Renal pelvis (tissue), 1 donor: ENCODE measurements at regions not wholly inside any gene's neighbourhood (a gene's known extent, or its start where the extent isn't known, plus 50 kb on each side); places are given as distances from the start of the nearest gene placed in this dataset.

ENCODE experiments used
- DNase-seq: peaks from one replicate; pipeline ENCODE4 v3.0.0-alpha.2; 2013

DNA sequence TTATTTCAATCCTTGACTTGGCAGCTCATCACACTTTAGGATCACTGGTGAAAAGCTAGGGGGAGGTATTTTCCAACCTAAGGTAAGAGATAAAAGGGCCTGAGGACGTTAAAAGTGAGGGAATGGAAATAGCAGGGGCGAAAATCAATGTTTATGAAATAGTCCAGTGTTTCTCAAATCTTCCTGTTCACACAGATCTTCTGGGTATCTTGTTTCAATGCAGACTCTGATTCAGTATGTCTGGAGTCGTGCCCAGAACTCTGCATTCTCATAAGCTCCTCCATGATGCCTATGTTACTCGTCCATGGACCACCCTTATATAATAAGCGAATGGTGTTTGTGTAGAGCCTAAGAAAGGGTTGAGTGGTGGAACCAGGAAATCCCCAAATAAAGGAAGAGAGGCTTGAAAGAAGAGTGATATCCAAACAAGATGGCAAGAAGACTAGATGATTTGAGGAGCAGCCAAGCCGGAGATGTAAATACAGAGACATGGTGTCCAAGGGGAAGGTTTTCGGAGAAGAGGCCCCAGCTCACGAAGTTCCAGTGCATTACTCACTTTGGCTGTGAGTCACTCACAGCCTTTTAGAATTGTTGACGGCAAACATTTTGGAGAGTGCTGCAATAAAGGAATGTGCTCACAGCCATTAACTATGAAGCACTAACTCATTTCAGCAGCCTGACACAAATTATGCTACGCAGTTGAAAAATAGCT is 215.6 kb upstream of the PPARGC1A start:
- no peak for DNase-seq

DNA sequence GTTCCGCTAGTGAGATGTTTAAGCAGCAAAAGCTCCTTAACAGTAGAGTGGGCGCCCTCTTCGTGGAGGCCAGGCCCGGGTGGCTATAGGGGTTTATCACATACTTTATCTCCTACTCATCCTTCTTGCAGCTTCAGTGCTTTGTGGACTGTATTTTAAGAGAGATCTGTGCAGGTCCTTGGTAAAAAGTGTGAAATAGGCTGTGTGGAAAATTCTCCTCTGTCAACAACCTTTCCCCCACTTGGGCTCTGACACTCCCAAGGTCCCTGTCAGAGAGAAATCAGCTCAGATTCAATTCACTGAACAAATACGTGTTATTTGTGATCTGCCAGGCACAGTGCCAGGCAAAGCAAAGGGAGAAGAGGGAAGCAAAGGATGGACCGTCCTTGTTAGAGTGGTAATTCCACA is 214.3 kb upstream of the PPARGC1A start:
- DNase-seq, result no peak

DNA sequence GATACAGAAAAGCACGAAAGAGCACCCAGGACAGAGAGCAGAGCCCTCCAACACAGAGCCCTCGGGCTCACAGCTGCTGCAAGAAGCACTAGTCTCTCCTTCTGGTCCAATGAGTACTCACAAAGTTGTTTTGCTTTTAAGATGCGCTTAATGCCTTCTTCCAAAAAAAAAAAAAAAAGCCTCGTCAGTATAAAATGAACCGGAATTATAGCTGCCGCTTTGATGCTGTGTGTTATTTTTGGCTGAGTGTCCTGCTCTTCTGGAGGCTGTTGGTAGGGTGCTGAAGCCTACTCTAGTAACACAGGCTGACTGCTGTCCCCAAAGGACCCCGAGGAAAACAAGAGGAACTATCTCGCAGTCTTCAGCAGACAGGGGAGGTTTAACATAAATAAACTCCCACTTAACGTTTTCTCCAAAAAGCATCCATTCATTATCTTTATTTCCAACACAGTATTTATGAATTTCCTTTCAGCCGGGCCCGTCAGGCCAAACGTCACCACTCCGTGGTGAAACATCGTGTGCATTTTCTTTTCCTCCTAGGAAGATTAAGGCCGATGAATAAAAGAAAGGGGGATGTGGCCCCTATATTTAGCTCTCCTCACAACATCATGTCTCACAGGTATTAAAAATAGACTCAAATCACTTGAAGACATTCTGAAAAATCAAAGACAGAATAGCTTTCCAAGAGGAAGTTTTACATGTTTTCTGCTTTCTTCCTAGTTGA is 213.7 kb upstream of the PPARGC1A start:
- peak; percentile 75 for DNase-seq

DNA sequence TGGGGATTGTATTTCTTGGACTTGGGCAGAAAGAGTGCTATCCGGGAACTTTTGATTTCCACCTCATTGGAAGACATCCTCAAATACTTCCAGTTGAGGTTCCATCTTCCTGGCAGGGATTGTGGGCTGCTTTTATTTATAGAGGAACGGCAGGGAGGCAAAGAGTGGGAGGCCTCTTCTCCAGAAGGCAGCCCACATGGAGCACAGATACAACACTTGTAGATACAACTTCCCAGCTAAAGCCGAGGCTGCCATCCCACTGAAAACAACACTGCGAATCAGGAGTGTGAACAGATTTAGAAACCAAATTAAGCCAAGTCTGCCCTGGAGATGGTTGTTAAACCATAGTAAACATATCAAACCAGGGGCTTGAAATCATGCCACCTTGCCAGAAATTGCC is 212.8 kb upstream of the PPARGC1A start:
- no peak for DNase-seq

DNA sequence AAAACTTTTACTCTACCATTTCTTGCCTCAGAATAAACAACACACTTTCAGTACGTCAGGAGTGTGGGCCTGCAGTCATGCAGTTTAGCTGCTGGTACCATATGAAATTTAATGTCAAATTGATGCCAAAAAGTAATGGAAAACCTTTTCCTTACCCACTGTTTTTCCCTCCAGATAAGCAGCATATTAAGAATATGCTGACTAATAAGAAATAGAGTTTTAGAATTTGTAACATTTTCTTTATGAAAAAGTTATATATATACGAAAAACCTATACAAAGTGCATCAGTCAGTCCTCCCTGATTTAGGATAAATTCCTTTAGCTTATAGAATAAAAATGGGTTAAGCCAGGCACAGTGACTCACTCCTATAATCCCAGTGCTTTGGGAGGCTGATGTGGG is 206.8 kb upstream of the PPARGC1A start:
- no peak for DNase-seq

DNA sequence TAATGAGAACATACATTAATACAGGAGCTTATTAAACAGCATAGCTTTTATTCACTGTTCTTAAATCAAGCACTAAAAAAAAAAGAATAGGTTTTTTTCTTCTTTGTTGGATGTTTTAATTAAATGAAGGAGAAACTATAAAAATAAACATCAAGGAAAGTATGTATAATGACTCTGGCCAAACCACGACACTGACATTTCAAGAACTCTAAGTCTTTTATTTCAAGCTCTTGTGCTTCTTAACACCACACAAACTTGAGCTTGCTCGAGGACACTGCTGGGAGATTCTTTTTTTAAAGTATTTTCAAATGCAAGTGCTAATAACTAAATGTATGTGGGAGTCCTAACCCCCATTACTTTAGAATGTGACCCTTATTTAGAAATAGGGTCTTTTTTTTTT is 204.9 kb upstream of the PPARGC1A start:
- no peak for DNase-seq

DNA sequence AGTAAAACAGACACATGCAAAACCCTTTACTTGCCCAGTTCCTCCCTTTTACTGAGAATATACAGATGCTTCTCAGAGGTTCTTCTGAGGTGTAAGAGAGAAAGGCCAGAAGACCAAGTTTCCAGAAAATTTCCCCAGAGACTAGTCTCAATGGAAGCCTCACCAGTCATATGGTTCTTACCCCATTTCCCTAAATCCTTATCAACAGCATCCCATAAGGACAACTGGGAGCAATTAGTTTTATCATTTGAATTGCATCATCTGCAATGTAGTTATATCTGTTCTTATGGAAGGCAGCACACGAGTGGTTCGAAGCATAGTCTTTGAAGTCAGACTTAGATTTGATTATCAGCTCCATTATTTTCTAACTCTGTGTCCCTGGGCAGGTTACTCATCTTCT is 203.6 kb upstream of the PPARGC1A start:
- no peak for DNase-seq

DNA sequence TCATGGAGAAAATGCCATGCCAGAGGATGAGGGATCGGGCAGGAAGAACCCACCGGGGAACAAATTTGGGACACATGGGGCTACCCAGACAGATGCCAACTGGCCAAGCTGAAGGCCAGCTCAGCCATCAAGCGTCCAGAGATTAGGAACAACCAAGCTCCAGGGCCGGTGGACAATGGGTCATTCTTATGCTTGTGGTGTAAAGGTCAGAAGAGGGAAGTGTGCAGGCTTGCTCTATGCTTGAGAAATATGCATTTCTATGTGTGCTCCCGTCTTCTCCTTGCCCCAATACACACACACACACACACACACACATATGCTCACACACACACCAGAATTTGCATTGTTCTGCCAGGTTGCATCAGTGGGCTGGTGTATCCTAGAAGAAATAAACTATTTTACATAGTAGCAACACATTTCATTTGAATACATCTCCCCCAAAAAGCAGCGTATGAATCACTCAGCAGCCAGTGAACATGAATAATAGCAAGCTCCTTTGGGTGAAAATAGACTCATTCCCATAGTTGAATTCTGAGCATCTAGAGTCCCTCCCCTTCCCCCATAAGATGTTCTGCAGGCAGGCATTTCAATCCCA is 201.9 kb upstream of the PPARGC1A start:
- no peak for DNase-seq

DNA sequence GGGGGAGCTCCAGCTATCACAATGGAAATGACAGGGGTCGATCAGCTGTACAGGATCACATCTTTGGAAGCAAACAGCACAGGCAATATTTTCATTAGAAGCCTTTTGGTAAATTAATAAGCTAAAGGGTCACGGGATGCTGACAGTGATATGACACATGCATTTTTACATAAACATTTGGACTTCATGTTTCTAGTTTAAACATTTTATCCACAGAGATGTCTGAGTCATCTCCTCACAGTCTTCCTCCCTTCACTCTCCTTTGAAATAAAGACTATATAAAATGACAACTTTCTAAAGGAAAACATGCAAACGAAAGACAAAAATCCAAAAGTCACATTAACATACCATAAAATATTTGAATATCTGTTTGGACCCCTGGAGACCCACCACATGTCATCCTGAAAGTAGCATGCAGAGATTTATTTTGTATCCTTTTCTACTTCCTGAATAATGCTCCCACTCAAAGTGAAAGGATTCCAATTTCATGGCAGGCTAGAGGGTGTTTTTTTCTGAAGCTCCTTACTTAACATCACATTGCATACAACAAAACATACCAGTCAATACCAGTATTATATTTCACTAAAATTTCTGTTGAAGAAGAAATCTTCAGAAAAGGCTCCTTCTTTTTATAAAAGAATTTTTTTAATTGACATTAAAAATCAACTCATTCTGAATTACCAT is 200.1 kb upstream of the PPARGC1A start:
- no peak for DNase-seq

DNA sequence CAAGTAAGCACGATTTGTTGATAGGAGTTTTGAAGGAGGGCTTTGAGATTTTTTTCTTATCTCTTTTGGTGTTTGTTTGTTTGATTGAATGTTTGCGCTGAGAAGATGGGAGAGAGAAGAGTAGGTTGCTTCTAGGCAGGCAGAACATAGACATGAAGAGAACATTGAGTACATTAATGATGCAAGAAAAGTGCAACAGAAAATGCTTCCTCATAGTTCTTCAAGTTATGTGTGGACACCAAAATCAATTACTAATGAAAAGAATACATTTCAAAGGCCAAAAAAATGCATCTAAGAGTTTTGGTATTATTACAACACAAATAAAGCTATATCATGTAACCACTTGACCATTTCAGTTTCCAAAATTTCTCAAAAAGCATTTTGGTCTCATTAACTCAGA is 191.0 kb upstream of the PPARGC1A start:
- DNase-seq, result no peak

DNA sequence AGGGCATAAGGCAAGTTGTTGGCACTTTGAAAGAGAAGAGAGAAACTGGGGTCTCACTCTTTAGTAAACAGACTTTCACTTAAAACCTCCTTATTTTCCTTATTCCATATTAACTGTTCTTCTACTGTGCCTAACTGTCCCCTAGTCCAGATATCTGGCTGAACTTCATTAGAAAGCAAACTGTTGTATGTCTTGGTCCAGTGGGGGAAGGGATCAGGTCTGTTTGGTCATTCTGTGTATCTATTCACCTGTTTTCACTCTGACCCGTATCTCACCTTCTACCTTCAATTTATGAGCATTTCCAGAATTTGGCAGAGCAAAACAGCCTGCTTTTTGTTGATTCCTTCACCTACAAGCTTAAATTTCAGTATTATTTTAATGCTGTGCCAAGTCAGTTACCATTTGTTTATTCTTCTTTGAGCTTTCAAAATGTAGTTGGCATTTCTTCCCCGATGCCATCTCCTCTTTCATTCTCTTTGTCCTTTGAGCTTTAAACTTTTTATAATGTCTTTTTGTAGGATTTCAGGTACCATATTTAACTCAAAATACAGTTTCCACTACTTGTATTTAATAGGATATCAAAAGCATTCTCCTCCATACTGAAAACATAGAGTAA is 188.6 kb upstream of the PPARGC1A start:
- DNase-seq, result no peak

DNA sequence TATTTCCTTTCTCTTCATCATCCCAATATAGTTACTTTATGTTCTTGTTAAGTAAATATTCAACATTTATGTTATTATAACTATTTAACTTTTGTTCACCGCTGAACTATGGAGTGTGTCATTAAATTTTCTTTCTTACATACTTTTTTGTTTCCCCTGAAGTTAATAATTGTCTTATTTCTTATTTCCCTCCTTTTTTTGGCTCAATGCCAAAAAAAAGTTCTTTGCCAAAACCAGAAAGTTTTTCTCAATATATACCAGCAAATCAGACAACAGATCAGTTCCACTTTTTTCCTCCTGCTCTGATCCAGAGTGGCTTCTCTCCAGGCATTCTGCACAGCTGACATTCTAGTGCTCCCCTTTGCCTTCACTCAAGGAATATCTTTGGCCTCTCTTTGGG is 187.0 kb upstream of the PPARGC1A start:
- no peak for DNase-seq

DNA sequence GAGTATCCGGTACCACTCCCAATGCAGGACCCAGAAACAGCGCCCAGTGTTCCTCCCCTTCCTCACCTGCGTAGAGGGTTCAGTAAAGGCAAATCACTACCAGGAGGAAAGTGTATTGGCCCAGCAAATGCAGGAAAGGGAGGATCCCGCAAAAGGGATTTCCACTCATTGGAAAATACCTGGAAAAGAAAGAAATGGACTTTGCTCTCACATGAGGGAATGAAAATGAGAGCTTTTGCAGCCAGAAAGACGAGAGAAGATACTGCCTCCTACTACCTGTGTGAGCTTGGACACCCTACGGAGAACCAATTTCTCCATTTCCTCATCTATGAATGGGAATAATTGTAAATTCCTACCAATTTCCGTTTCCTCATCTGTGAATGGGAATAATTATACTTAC is 184.1 kb upstream of the PPARGC1A start:
- DNase-seq, result no peak

DNA sequence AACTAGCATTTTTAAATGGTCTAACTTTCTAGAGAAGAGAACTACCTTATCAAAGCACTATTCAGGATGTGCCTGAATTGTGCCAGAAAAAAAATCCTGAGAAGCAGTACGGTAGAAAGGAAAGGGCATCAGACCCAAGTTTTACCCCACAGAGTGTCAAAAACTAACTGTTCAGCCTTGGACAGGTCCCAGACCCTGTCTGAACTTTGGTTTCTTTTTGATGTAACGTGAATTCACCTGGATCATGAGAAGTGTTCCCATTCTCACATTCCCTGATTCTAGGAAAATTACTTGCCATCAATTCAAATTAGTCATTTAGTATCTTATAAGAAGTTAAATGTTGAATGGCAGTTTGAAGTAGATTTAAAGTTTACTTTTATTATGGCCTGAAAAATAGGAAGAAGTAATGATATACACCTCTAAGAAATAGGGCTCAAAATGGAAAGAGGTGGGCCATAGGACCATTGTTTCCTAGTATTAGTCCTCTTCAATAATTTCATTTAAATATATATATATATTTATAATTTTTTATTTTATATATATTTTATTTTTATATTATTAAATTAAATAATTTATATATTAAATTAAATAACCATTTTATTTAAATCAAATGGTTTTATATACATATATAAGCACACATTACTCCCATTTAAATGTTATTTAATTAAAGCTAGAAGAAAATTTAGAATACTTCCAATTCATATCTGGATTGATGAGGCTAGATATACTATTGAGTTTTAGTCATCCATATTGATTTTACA is 181.9 kb upstream of the PPARGC1A start:
- DNase-seq, result no peak

DNA sequence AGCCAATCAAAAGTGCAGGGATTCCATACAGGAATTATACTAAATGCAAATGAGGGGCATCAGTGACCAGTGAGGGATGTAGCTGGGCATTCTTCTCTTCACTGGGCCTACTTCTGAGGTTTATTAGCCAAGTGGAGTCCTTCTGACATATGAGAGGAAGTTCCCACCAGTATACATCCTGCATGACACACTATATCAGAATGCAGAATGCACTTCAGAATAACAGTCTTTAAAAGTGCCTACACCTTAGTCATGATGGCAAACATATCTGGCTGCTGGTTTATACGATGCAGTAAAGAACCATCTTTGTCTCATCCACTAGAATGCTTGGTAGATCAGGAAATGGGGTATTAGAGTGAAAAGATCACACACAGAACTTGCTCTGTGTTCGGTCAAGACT is 180.3 kb upstream of the PPARGC1A start:
- no peak for DNase-seq

DNA sequence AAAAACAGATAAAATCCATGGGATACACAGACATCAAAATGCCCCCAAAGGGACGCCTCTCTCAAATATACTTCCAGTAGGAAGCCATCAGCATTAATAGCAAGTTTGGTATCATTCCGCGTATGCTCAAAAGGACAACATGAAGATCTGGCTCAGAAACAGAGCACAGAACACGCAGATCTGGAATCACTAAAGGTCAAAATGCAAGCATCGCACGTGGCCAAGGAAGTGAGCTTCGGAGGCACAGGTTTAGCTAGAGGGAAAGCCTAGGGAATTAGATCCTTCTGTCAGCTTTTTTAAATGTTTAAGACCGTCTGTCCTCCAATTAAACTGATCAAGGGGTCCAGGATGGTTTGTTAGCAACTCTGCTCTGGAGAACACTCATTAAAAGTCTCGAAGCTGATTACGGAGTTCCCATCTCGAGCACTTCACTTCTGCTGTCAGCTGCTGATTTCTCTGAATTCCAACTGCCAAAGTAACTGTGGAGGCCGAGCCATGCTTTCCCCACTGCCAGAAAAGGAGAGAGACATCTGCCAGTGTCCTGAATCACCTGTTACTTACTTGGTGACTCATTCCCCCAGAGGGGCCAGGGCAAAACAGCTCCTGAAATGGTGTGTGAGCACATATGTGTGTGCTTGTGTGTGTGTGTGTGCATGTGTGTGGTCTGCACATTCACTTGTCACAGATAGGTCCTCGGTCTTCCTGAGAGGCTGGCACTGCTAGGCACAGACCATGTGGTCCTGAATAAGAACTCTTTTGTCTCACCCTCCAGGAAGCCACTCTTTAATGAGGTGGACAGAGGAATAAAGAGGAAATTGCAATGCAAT is 177.7 kb upstream of the PPARGC1A start:
- DNase-seq, result no peak

DNA sequence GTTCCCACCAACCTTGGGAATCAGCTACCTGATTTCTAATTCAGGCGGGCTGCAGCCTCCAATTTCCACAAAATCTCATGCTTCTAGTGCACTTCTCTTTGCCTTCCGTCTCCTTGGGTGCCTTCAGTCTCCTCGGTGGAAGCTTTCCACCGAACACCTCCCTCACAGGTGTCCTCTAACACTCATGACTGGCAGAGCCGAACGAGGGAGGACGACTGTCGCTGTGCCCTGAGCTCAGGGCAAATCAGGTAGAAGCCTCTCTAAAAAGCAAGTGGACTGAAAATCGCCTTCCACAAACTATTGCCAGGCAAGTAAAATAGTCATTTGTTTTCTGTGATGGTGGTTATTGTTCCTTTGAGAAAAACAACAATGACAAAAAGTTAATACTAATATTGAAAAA is 176.1 kb upstream of the PPARGC1A start:
- DNase-seq, result no peak

DNA sequence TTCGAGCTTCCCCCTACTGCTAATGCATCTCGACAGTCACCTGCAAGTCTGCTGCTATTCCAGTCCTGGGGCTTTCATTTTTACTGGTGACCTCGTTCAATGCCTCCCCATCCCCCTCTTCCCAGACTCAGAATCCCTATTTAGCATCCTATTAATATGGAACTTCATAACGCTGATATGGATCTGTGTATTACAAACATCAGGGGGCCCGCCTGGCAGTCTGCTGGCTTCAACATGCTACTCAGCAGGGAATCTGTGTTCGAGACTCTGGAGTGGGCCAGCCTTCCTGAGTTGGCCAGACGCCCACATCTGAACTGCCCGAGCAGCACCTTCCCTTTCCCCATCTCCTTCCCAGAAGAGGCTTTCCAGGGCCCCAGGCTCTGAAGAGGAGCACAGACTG is 173.9 kb upstream of the PPARGC1A start:
- no peak for DNase-seq

DNA sequence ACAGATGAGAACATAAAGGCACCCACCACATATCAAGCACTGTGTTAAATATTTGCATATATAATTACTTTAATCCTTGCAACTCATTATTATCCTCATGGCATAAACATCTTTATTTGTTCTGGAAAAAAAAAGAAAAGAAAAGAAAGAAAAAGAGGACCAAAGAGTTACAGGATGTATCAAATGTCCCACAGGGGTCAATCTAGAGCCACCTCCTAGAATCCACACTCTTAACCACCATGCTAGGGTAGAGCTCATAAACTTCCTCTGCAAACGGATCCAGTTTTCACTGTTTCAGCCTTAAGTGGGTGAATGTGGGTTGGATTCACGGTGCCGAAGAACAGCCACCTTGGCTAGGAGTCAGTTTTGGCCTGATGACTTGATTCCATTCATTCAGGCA is 171.1 kb upstream of the PPARGC1A start:
- DNase-seq, result no peak

DNA sequence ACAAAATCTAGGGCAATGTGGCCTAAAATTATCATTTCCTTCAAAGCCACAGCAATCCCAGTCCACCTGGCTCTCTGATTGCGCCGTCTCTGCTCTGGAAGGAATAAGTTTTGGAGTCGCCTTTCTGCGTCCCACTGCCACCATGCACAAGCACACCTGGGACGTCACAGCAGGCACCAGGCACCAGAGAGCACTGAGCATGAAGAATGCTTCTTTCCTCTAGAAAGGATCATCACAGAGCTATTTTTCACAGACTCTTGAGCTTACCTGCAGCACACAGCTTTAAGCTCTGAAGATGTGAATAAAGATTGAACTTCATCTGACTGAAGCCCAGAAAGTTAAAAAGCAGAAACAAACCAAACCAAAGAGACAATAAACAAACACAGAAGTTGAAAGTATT is 170.0 kb upstream of the PPARGC1A start:
- DNase-seq, result no peak
